ENCODE measurements at regions not wholly inside any gene's neighbourhood (a gene's known extent, or its start where the extent isn't known, plus 50 kb on each side); places are given as distances from the start of the nearest gene placed in this dataset.

DNA sequence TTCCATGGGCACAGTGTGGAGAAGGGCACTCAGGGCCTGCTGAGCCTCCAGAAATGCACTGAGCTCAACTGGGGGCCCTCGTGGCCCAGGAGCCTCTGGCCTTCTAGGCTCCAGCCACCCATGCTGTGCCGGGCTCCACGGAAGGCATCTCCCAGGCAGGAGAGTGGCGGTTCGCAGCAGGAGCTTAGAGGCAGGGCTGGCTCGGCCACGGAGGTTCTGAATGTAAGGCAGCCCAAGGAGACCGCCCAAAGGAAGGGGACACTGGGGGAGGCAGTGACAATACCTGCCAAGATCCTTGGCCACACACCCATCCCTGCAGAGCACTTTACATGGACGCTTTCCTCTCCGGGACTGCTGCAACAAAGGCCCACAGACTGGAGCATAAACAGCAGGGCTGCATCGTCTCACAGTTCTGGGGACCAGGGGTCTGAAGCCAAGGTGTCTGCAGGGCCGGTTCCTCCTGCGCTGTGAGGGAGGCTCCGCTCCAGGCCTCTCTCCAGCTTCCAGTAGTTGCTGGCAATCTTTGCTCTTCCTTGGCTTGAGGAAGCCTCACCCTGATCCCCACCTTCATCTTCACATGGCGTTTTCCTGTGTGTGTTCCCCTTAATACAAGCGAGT lies 128.2 kb upstream of the CDH4 start:
- DNase-seq: no peak
- peaks cover 4% of the 10 kb centered on the region for H3K9me3 ChIP-seq (replicated peaks)
- H3K4me1 ChIP-seq: no peaks in the 10 kb centered on the region
- peaks cover 20% of the 10 kb centered on the region for H3K27me3 ChIP-seq (ENCODE audit: low read depth)
- H3K27ac ChIP-seq (replicated peaks): no peak overlapping the region
- H3K36me3 ChIP-seq: no peaks in the 10 kb centered on the region
- TF ChIP-seq, protein P1, sequence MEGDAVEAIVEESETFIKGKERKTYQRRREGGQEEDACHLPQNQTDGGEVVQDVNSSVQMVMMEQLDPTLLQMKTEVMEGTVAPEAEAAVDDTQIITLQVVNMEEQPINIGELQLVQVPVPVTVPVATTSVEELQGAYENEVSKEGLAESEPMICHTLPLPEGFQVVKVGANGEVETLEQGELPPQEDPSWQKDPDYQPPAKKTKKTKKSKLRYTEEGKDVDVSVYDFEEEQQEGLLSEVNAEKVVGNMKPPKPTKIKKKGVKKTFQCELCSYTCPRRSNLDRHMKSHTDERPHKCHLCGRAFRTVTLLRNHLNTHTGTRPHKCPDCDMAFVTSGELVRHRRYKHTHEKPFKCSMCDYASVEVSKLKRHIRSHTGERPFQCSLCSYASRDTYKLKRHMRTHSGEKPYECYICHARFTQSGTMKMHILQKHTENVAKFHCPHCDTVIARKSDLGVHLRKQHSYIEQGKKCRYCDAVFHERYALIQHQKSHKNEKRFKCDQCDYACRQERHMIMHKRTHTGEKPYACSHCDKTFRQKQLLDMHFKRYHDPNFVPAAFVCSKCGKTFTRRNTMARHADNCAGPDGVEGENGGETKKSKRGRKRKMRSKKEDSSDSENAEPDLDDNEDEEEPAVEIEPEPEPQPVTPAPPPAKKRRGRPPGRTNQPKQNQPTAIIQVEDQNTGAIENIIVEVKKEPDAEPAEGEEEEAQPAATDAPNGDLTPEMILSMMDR (IDR thresholded peaks at IDR 0.05; ENCODE audit: borderline replicate concordance): no peak
- intact Hi-C loops (cut with micrococcal nuclease): no loop called here
- no peak overlapping the region for H3K4me3 ChIP-seq

DNA sequence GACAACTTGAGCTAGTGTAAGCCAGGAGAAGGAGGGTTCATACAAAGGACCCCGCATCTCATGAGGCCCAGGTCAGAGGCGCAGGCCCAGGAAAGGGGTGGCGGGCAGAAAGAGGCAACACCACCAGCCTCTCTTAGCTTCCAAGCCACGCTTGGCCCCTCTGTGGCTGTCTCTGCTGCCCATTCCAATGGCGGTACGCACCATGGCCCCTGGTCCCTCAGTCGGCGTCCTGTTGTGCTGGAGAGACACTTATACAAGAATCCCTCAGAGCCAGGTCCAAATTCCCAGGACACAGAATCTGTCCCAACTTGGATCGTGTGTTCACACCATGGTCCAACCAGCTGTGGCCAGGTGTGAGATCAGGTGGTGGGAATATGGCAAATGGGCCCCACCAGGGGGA lies 127.0 kb upstream of the CDH4 start:
- intact Hi-C loops (cut with micrococcal nuclease): no loop called here
- Histone ChIP-seq H3K4me3 (no peak overlapping the region), H3K27ac (replicated peaks) (no peak overlapping the region), H3K36me3 (no peaks in the 10 kb centered on the region), H3K27me3 (ENCODE audit: low read depth) (peaks cover 27% of the 10 kb centered on the region), H3K4me1 (no peaks in the 10 kb centered on the region), H3K9me3 (replicated peaks) (peaks cover 4% of the 10 kb centered on the region)
- TF ChIP-seq, protein P1 (IDR thresholded peaks at IDR 0.05; ENCODE audit: borderline replicate concordance): no peak
- DNase-seq: no peak

DNA sequence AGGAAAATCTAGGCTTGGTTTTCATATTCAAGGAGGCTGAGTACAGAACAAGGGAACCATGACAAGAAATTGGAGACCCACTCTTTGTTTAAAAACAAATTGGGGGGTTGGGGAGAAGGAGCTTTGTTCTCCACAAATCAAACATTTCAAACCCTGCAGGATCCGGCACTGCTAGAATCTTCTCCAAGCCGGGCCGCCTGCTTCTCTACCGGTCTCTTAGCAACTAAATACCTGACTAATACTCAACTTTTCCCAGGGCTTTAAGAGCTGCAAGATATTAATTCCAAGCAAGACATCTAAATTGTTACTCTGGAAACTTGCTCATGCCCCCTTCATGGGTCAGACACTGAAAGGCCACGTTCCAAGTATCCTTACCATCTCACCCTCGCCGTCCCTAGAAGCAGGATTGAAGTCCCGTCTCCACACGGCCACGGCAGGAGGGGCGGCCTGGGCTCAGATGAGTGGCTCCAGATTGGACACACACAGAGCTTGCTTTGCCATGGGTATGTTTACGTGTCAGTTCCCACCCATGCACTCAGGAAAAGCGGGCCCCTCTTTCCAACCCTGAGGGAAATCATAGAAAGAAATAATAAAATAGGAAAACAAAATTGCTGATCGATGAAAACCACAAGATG lies 126.4 kb upstream of the CDH4 start:
- Histone ChIP-seq H3K27me3 (ENCODE audit: low read depth) (peaks cover 33% of the 10 kb centered on the region), H3K36me3 (no peaks in the 10 kb centered on the region), H3K27ac (replicated peaks) (no peak overlapping the region), H3K4me1 (no peaks in the 10 kb centered on the region), H3K9me3 (replicated peaks) (peaks cover 4% of the 10 kb centered on the region), H3K4me3 (no peak overlapping the region)
- DNase-seq: no peak
- intact Hi-C loops (cut with micrococcal nuclease): no loop called here
- TF ChIP-seq, protein P1 (IDR thresholded peaks at IDR 0.05; ENCODE audit: borderline replicate concordance): no peak

DNA sequence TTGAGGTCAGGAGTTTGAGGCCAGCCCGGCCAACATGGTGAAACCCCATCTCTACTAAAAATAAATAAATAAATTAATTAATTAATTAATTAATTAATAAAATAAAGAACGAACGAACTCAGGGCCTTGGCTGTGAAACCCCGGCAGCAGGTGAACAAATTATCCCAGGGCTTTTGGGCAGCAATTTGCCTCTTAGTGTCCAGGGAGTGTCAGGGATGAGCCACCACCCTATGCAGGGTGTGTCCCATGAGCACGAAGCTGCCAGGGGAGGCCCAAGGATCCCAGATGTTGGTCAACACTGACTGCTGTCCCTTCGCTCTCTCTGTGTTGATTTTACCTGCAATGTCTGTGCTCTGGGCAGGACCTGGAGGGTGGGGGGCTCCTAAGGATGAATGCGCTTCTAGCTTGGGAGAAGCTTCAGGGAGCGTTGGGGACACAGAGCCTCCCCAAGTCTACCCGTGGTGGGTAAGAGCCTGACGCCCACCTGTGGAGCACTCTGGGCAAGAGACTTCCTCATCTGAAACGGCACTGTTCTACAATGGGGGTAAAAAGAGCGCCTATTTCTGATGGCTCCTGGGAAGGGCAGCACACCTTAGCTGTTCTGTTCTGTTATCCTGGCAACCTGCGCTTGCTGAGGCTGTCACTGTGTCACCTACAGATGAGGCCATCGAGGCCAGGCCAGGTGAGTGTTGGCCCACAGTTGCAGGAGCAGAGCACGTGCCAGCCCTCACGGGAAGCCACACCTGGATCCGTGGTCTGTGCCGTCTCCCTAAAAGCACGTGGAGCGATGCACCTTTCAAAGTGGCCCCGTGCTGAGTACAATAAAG lies 125.5 kb upstream of the CDH4 start:
- Histone ChIP-seq H3K4me3 (no peak overlapping the region), H3K27me3 (ENCODE audit: low read depth) (peaks cover 39% of the 10 kb centered on the region), H3K27ac (replicated peaks) (no peak overlapping the region), H3K36me3 (no peaks in the 10 kb centered on the region), H3K4me1 (no peaks in the 10 kb centered on the region), H3K9me3 (replicated peaks) (peaks cover 4% of the 10 kb centered on the region)
- DNase-seq: no peak
- intact Hi-C loops (cut with micrococcal nuclease): no loop called here
- TF ChIP-seq, protein P1 (IDR thresholded peaks at IDR 0.05; ENCODE audit: borderline replicate concordance): no peak

DNA sequence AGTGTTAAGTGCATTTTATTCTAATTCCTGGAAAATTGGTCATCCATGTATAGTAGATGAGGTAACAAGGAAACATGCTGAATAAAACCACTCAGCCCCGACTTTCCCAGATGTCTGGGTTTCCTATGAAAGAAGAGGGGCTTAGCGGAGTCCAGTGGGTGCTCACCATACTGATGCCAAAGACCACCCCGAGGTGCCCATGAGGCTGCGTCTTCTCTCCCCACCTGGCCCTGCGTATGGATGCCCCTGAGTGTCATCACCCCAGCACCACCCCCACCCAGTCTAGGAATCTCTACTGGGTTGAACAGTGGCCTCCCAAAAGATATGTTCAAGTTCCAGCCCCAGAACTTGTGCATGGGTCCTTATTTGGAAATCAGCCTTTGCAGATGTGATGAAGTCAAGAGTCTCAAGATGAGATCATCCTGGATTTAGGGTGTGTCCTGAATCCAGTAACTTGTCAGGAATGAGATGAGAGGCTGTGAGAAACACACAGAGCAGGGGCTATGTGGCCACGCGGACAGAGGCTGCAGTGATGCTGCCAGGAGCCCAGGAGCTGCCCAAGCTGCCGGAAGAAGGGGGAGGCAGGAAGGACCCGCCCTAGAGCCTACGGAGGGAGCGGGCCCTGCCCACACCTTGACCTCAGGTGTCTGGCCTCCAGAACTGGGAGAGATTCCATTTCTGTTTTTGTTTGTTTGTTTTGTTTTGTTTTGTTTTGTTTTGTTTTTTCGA lies 124.6 kb upstream of the CDH4 start:
- intact Hi-C loops (cut with micrococcal nuclease): no loop called here
- DNase-seq: no peak

More for the DNA sequence above, 124.6 kb upstream of the CDH4 start:
- Histone ChIP-seq H3K27ac (replicated peaks) (no peak overlapping the region), H3K4me1 (no peaks in the 10 kb centered on the region), H3K36me3 (no peaks in the 10 kb centered on the region), H3K4me3 (no peak overlapping the region), H3K27me3 (ENCODE audit: low read depth) (peaks cover 42% of the 10 kb centered on the region), H3K9me3 (replicated peaks) (no peaks in the 10 kb centered on the region)
- TF ChIP-seq, protein P1 (IDR thresholded peaks at IDR 0.05; ENCODE audit: borderline replicate concordance): no peak
